ENCODE measurements at regions not wholly inside any gene's neighbourhood (a gene's known extent, or its start where the extent isn't known, plus 50 kb on each side); places are given as distances from the start of the nearest gene placed in this dataset.
A peak's percentile ranks its signal among the peaks of the same experiment; 100 is the strongest.

- TF ChIP-seq PAX5 (IDR thresholded peaks at IDR 0.05; ENCODE audit: insufficient read depth, low read length, severe bottlenecking) = no peak
- TF ChIP-seq POLR2AphosphoS5 (IDR thresholded peaks at IDR 0.05; ENCODE audit: low read depth, low read length) = no peak
- no peak for TF ChIP-seq TAF1 (IDR thresholded peaks at IDR 0.05; ENCODE audit: low read depth, low read length)
- TF ChIP-seq POU2F2 (IDR thresholded peaks at IDR 0.05; ENCODE audit: low read depth, low read length) = no peak
- TF ChIP-seq POLR2A (IDR thresholded peaks at IDR 0.05; ENCODE audit: low read depth, low read length) = no peak
- no peak for TF ChIP-seq SPI1 (IDR thresholded peaks at IDR 0.05; ENCODE audit: low read depth, low read length)
- DNase-seq (ENCODE audit: insufficient read length, low spot score) (no peak), FAIRE-seq (no peak)
These were observed 790.4 kb upstream of the GALNTL6 start for GRCh38 chr4:171022824-171023230.

GRCh38 chr4:171017593-171017992 is 795.6 kb upstream of the GALNTL6 start:
- no peak for DNase-seq (ENCODE audit: insufficient read length, low spot score)
- FAIRE-seq = no peak
- TF ChIP-seq SPI1 (IDR thresholded peaks at IDR 0.05; ENCODE audit: low read depth, low read length) (no peak), TAF1 (IDR thresholded peaks at IDR 0.05; ENCODE audit: low read depth, low read length) (no peak), PAX5 (IDR thresholded peaks at IDR 0.05; ENCODE audit: insufficient read depth, low read length, severe bottlenecking) (no peak), POU2F2 (IDR thresholded peaks at IDR 0.05; ENCODE audit: low read depth, low read length) (no peak), POLR2A (IDR thresholded peaks at IDR 0.05; ENCODE audit: low read depth, low read length) (no peak), POLR2AphosphoS5 (IDR thresholded peaks at IDR 0.05; ENCODE audit: low read depth, low read length) (no peak)

GRCh38 chr4:171016145-171016544 is 797.1 kb upstream of the GALNTL6 start:
- TF ChIP-seq POU2F2 (IDR thresholded peaks at IDR 0.05; ENCODE audit: low read depth, low read length) (no peak), POLR2A (IDR thresholded peaks at IDR 0.05; ENCODE audit: low read depth, low read length) (no peak), PAX5 (IDR thresholded peaks at IDR 0.05; ENCODE audit: insufficient read depth, low read length, severe bottlenecking) (no peak), POLR2AphosphoS5 (IDR thresholded peaks at IDR 0.05; ENCODE audit: low read depth, low read length) (no peak), SPI1 (IDR thresholded peaks at IDR 0.05; ENCODE audit: low read depth, low read length) (no peak), TAF1 (IDR thresholded peaks at IDR 0.05; ENCODE audit: low read depth, low read length) (no peak)
- FAIRE-seq (no peak), DNase-seq (ENCODE audit: insufficient read length, low spot score) (no peak)

- FAIRE-seq (no peak), DNase-seq (ENCODE audit: insufficient read length, low spot score) (no peak)
- TF ChIP-seq PAX5 (IDR thresholded peaks at IDR 0.05; ENCODE audit: insufficient read depth, low read length, severe bottlenecking) (no peak), POU2F2 (IDR thresholded peaks at IDR 0.05; ENCODE audit: low read depth, low read length) (no peak), TAF1 (IDR thresholded peaks at IDR 0.05; ENCODE audit: low read depth, low read length) (no peak), POLR2AphosphoS5 (IDR thresholded peaks at IDR 0.05; ENCODE audit: low read depth, low read length) (no peak), POLR2A (IDR thresholded peaks at IDR 0.05; ENCODE audit: low read depth, low read length) (no peak), SPI1 (IDR thresholded peaks at IDR 0.05; ENCODE audit: low read depth, low read length) (no peak)
These were observed 797.8 kb upstream of the GALNTL6 start for GRCh38 chr4:171015441-171015840.

GRCh38 chr4:171007618-171008390 is 805.4 kb upstream of the GALNTL6 start:
- FAIRE-seq (no peak), DNase-seq (ENCODE audit: insufficient read length, low spot score) (no peak)
- TF ChIP-seq POLR2AphosphoS5 (IDR thresholded peaks at IDR 0.05; ENCODE audit: low read depth, low read length) (no peak), SPI1 (IDR thresholded peaks at IDR 0.05; ENCODE audit: low read depth, low read length) (peak; percentile 71)

- TF ChIP-seq TAF1 (IDR thresholded peaks at IDR 0.05; ENCODE audit: low read depth, low read length) (no peak), POLR2A (IDR thresholded peaks at IDR 0.05; ENCODE audit: low read depth, low read length) (no peak), PAX5 (IDR thresholded peaks at IDR 0.05; ENCODE audit: insufficient read depth, low read length, severe bottlenecking) (no peak), POU2F2 (IDR thresholded peaks at IDR 0.05; ENCODE audit: low read depth, low read length) (no peak), SPI1 (IDR thresholded peaks at IDR 0.05; ENCODE audit: low read depth, low read length) (no peak), POLR2AphosphoS5 (IDR thresholded peaks at IDR 0.05; ENCODE audit: low read depth, low read length) (no peak)
- no peak for FAIRE-seq
These were observed 811.0 kb upstream of the GALNTL6 start for GRCh38 chr4:171002246-171002645.

GRCh38 chr4:170990989-170991589 is 822.1 kb upstream of the GALNTL6 start:
- FAIRE-seq (no peak), DNase-seq (ENCODE audit: insufficient read length, low spot score) (no peak)
- TF ChIP-seq TAF1 (IDR thresholded peaks at IDR 0.05; ENCODE audit: low read depth, low read length) = no peak
- TF ChIP-seq POLR2A (IDR thresholded peaks at IDR 0.05; ENCODE audit: low read depth, low read length) = no peak
- no peak for TF ChIP-seq SPI1 (IDR thresholded peaks at IDR 0.05; ENCODE audit: low read depth, low read length)
- TF ChIP-seq POU2F2 (IDR thresholded peaks at IDR 0.05; ENCODE audit: low read depth, low read length) = no peak
- no peak for TF ChIP-seq PAX5 (IDR thresholded peaks at IDR 0.05; ENCODE audit: insufficient read depth, low read length, severe bottlenecking)
- TF ChIP-seq POLR2AphosphoS5 (IDR thresholded peaks at IDR 0.05; ENCODE audit: low read depth, low read length) = no peak

More at GRCh38 chr4:171002246-171002645, 811.0 kb upstream of the GALNTL6 start:
- no peak for DNase-seq (ENCODE audit: insufficient read length, low spot score)

GRCh38 chr4:170988446-170988845 is 824.8 kb upstream of the GALNTL6 start:
- TF ChIP-seq POLR2AphosphoS5 (IDR thresholded peaks at IDR 0.05; ENCODE audit: low read depth, low read length) = no peak
- TF ChIP-seq PAX5 (IDR thresholded peaks at IDR 0.05; ENCODE audit: insufficient read depth, low read length, severe bottlenecking) = no peak
- no peak for TF ChIP-seq SPI1 (IDR thresholded peaks at IDR 0.05; ENCODE audit: low read depth, low read length)
- no peak for TF ChIP-seq POU2F2 (IDR thresholded peaks at IDR 0.05; ENCODE audit: low read depth, low read length)
- TF ChIP-seq TAF1 (IDR thresholded peaks at IDR 0.05; ENCODE audit: low read depth, low read length) = no peak
- DNase-seq (ENCODE audit: insufficient read length, low spot score) (no peak), FAIRE-seq (no peak)

- FAIRE-seq (no peak), DNase-seq (ENCODE audit: insufficient read length, low spot score) (no peak)
These were observed 833.5 kb upstream of the GALNTL6 start for GRCh38 chr4:170979736-170980135.

More at GRCh38 chr4:170979736-170980135, 833.5 kb upstream of the GALNTL6 start:
- TF ChIP-seq TAF1 (IDR thresholded peaks at IDR 0.05; ENCODE audit: low read depth, low read length) (no peak), PAX5 (IDR thresholded peaks at IDR 0.05; ENCODE audit: insufficient read depth, low read length, severe bottlenecking) (no peak), POLR2AphosphoS5 (IDR thresholded peaks at IDR 0.05; ENCODE audit: low read depth, low read length) (no peak), SPI1 (IDR thresholded peaks at IDR 0.05; ENCODE audit: low read depth, low read length) (no peak), POLR2A (IDR thresholded peaks at IDR 0.05; ENCODE audit: low read depth, low read length) (no peak), POU2F2 (IDR thresholded peaks at IDR 0.05; ENCODE audit: low read depth, low read length) (no peak)

All from GM12891 (cell line).